GM12878 (cell line): ENCODE measurements at regions not wholly inside any gene's neighbourhood (a gene's known extent, or its start where the extent isn't known, plus 50 kb on each side); places are given as distances from the start of the nearest gene placed in this dataset.

ENCODE experiments used
- BHLHE40 ChIP-seq, 2 experiments: fragments of 450-650 bp in 1 of 2; IDR thresholded peaks; 2 replicates each; pipeline ENCODE4 v1.6.1; 2011 to 2017; ENCODE audit warnings: low read depth in 2 of 2, borderline replicate concordance in 1 of 2, improper control_type of control experiment in 1 of 2, low read length in 1 of 2, mild to moderate bottlenecking in 1 of 2
- CTCF ChIP-seq, 3 experiments: IDR thresholded peaks in 2 of 3; conservative IDR thresholded peaks in 1 of 3; 2 replicates each; pipeline ENCODE4 v1.5.1; 2011; ENCODE audit warnings: low read depth in 3 of 3, low read length in 3 of 3, mild to moderate bottlenecking in 3 of 3, control low read depth in 2 of 3, moderate library complexity in 2 of 3, inconsistent platforms in 1 of 3, mixed read lengths in 1 of 3; ENCODE audit not compliant: control insufficient read depth in 2 of 3, insufficient read depth in 1 of 3; ENCODE audit errors: extremely low read depth in 1 of 3
- ELK1 ChIP-seq: IDR thresholded peaks from 2 replicates; pipeline ENCODE4 v1.6.1; 2012; ENCODE audit warnings: low read depth, low read length, improper control_type of control experiment
- EP300 ChIP-seq, 2 experiments: fragments of 150-350 bp in 1 of 2; IDR thresholded peaks; 2 replicates each; pipeline ENCODE4 v1.6.1; 2011 to 2012; ENCODE audit warnings: low read depth in 2 of 2, low read length in 2 of 2, borderline replicate concordance in 1 of 2, improper control_type of control experiment in 1 of 2, inconsistent platforms in 1 of 2; ENCODE audit not compliant: control insufficient read depth in 1 of 2
- EZH2 ChIP-seq: IDR thresholded peaks from 2 replicates; pipeline ENCODE4 v1.6.1; 2012; ENCODE audit warnings: low read depth, mild to moderate bottlenecking, control low read depth, inconsistent platforms, low read length, borderline replicate concordance; ENCODE audit not compliant: control insufficient read depth
- FOXM1 ChIP-seq: IDR thresholded peaks from 2 replicates; pipeline ENCODE4 v1.6.1; 2012; ENCODE audit warnings: low read depth, mild to moderate bottlenecking, inconsistent platforms, low read length, moderate library complexity
- PAX5 ChIP-seq: IDR thresholded peaks from 2 replicates; pipeline ENCODE4 v1.6.1; 2011; ENCODE audit warnings: low read depth, low read length, borderline replicate concordance
- POLR2A ChIP-seq: IDR thresholded peaks from 2 replicates; pipeline ENCODE4 v1.6.1; 2011; ENCODE audit warnings: low read depth, mild to moderate bottlenecking, low read length
- POLR2AphosphoS5 ChIP-seq: IDR thresholded peaks from 2 replicates; pipeline ENCODE4 v1.6.1; 2011; ENCODE audit warnings: mild to moderate bottlenecking, low read length, inconsistent platforms
- POU2F2 ChIP-seq: IDR thresholded peaks from 3 replicates; pipeline ENCODE4 v1.6.1; 2011; ENCODE audit warnings: low read depth, mild to moderate bottlenecking, low read length, borderline replicate concordance
- SP1 ChIP-seq: IDR thresholded peaks from one replicate; pipeline ENCODE4 v1.6.1; 2011; ENCODE audit warnings: low read depth, low read length

- TF ChIP-seq PAX5, result no peak
- TF ChIP-seq SP1, result no peak
- no peak for TF ChIP-seq FOXM1
- TF ChIP-seq ELK1, result no peak
- no peak for TF ChIP-seq POU2F2
- TF ChIP-seq BHLHE40 (IDR thresholded peaks at IDR 0.05; ENCODE audit: borderline replicate concordance in 1 of 2, low read depth in 2 of 2, low read length in 1 of 2), result no peak
- TF ChIP-seq POLR2A, result no peak
- TF ChIP-seq EZH2, result no peak
- TF ChIP-seq CTCF (IDR thresholded peaks at IDR 0.05 in 2 of 3, conservative IDR thresholded peaks at IDR 0.05 in 1 of 3; ENCODE audit: control insufficient read depth in 2 of 3, extremely low read depth in 1 of 3, insufficient read depth in 1 of 3, low read depth in 3 of 3, low read length in 3 of 3), result no peak
- no peak for TF ChIP-seq POLR2AphosphoS5
- TF ChIP-seq EP300 (IDR thresholded peaks at IDR 0.05; ENCODE audit: borderline replicate concordance in 1 of 2, control insufficient read depth in 1 of 2, low read depth in 2 of 2, low read length in 2 of 2), result no peak
Observed at GRCh38 chr1:14217384-14217783, 381.1 kb upstream of the KAZN start.
